Liver (tissue), 8 donors: ENCODE measurements at regions not wholly inside any gene's neighbourhood (a gene's known extent, or its start where the extent isn't known, plus 50 kb on each side); places are given as distances from the start of the nearest gene placed in this dataset.

ENCODE experiments used
- DNase-seq: peaks from one replicate; pipeline ENCODE4 v3.0.0-alpha.2; 2017; ENCODE audit warnings: low spot score
- H3K27ac ChIP-seq, 2 donors: one replicate each; pipeline ENCODE4 v1.7.0; 2013; ENCODE audit warnings: inconsistent platforms in 2 of 2, low read length in 2 of 2, control low read depth in 1 of 2, low read depth in 1 of 2, mild to moderate bottlenecking in 1 of 2
- H3K27me3 ChIP-seq, 4 donors: one replicate each; pipeline versions ENCODE4 v1.6.1 to v1.7.0; 2013; ENCODE audit warnings: low read length in 3 of 4, inconsistent platforms in 1 of 4, mild to moderate bottlenecking in 1 of 4, moderate library complexity in 1 of 4; ENCODE audit not compliant: control insufficient read depth in 4 of 4, insufficient read depth in 4 of 4
- H3K36me3 ChIP-seq, 4 donors: one replicate each; pipeline versions ENCODE4 v1.6.1 to v1.7.0; 2013; ENCODE audit warnings: low read length in 3 of 4, mild to moderate bottlenecking in 3 of 4, low read depth in 1 of 4, moderate library complexity in 1 of 4; ENCODE audit not compliant: control insufficient read depth in 4 of 4, insufficient read depth in 3 of 4
- H3K4me1 ChIP-seq, 4 donors: one replicate each; pipeline versions ENCODE4 v1.6.1 to v1.7.0; 2013; ENCODE audit warnings: low read length in 3 of 4, mild to moderate bottlenecking in 3 of 4, moderate library complexity in 1 of 4; ENCODE audit not compliant: control insufficient read depth in 4 of 4, insufficient read depth in 4 of 4
- H3K4me3 ChIP-seq, 3 donors: one replicate each; pipeline versions ENCODE4 v1.6.1 to v1.7.0; 2013; ENCODE audit warnings: low read length in 3 of 3, control low read depth in 1 of 3, low read depth in 1 of 3, mild to moderate bottlenecking in 1 of 3
- H3K9ac ChIP-seq, 2 donors: one replicate each; pipeline ENCODE4 v1.7.0; 2013; ENCODE audit warnings: low read length in 2 of 2, mild to moderate bottlenecking in 2 of 2, moderate library complexity in 2 of 2, control low read depth in 1 of 2, low read depth in 1 of 2
- H3K9me3 ChIP-seq, 4 donors: one replicate each; pipeline versions ENCODE4 v1.6.1 to v1.7.0; 2013; ENCODE audit warnings: low read length in 3 of 4; ENCODE audit not compliant: control insufficient read depth in 4 of 4
- EGR1 ChIP-seq, 2 donors: IDR thresholded peaks; 2 replicates each; pipeline ENCODE4 v1.6.1; 2016 to 2018; ENCODE audit warnings: antibody characterized with exemption in 2 of 2, low read depth in 2 of 2
- FOXA1 ChIP-seq: IDR thresholded peaks from 2 replicates; pipeline ENCODE4 v1.6.1; 2016; ENCODE audit warnings: antibody characterized with exemption
- FOXA2 ChIP-seq: IDR thresholded peaks from 2 replicates; pipeline ENCODE4 v1.6.1; 2016; ENCODE audit warnings: antibody characterized with exemption
- HNF4A ChIP-seq, 2 donors: conservative IDR thresholded peaks; 2 replicates each; pipeline ENCODE4 v1.6.1; 2016; ENCODE audit warnings: antibody characterized with exemption in 2 of 2, mild to moderate bottlenecking in 2 of 2
- HNF4G ChIP-seq: IDR thresholded peaks from 2 replicates; pipeline ENCODE4 v1.6.1; 2016; ENCODE audit warnings: antibody characterized with exemption
- JUND ChIP-seq, 2 donors: IDR thresholded peaks; 2 replicates each; pipeline ENCODE4 v1.6.1; 2016; ENCODE audit warnings: antibody characterized with exemption in 2 of 2
- NR2F2 ChIP-seq: IDR thresholded peaks from 2 replicates; pipeline ENCODE4 v1.6.1; 2016; ENCODE audit warnings: antibody characterized with exemption
- RAD21 ChIP-seq, 2 donors: IDR thresholded peaks; 2 replicates each; pipeline ENCODE4 v1.6.1; 2016; ENCODE audit warnings: antibody characterized with exemption in 2 of 2, mild to moderate bottlenecking in 2 of 2
- RXRA ChIP-seq, 2 donors: IDR thresholded peaks; 2 replicates each; pipeline ENCODE4 v1.6.1; 2017 to 2018; ENCODE audit warnings: antibody characterized with exemption in 2 of 2, mild to moderate bottlenecking in 1 of 2
- SP1 ChIP-seq: IDR thresholded peaks from 2 replicates; pipeline ENCODE4 v1.6.1; 2018; ENCODE audit warnings: antibody characterized with exemption, mild to moderate bottlenecking
- TAF1 ChIP-seq: conservative IDR thresholded peaks from 2 replicates; pipeline ENCODE4 v1.6.1; 2016; ENCODE audit warnings: antibody characterized with exemption, mild to moderate bottlenecking
- WGBS: extraction: QIAGEN DNeasy Blood & Tissue Kit; methylation state at CpG from one replicate; pipeline ENCODE4 v1.1.7; 2013; 5-methylcytosine and 5-hydroxymethylcytosine counted together
- TF ChIP-seq, protein P1 (sequence below): IDR thresholded peaks from 2 replicates; pipeline ENCODE4 v1.6.1; 2016; ENCODE audit warnings: antibody characterized with exemption
- TF ChIP-seq, protein P2 (sequence below): IDR thresholded peaks from 2 replicates; pipeline ENCODE4 v1.6.1; 2016; ENCODE audit warnings: antibody characterized with exemption
- TF ChIP-seq, protein P3 (sequence below): fragments of 150-350 bp; IDR thresholded peaks from 2 replicates; pipeline ENCODE4 v1.5.1; 2017; ENCODE audit warnings: improper control_type of control experiment, low read depth, low read length; ENCODE audit not compliant: missing input control
- TF ChIP-seq, protein P4 (sequence below): IDR thresholded peaks from 2 replicates; pipeline ENCODE4 v1.6.1; 2016; ENCODE audit warnings: antibody characterized with exemption, mild to moderate bottlenecking
- TF ChIP-seq, protein P5 (sequence below): IDR thresholded peaks from 2 replicates; pipeline ENCODE4 v1.6.1; 2016; ENCODE audit warnings: antibody characterized with exemption
- donor health status: healthy.
- donor health status: healthy.
- donor health status: healthy.
- donor health status: healthy.
- donor health status: healthy.

DNA sequence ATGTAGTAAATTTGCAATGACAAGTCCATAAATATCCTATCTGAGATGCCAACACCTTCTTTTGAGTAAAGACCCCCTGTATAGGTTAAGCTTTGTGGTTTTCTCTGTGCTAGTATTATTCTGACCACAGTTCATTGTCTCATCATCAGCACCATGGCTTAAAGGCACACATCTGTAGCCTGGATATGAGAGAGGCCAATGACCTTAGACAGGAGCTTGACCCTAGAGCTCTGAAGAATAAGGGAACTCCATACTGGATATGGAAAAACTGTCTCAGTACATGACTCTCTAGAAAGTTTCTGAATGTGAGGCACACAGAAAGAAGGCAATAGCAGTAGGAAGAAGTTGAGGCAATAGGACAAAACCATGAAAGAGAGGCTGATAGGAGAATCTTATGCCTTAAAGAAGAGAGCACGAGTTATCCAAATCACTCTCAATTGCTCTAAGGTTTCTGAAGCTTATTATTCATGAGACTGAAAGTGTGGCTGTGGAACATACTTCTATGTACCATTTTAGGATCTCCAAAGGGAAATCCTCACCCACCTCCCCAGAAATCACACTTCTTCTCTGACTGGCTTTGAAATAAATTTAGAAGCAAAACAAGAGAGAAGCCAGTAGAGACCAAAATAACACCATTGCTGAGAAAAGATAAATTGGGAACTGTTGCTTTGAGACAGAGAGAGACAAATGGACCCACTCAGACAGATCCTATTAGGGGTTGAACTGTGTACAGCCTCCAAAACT is 150.2 kb downstream of the ABCA8 start:
- Histone ChIP-seq H3K27ac (no peak overlapping the region), H3K9me3 (no peaks in the 10 kb centered on the region), H3K4me1 (peaks cover 0 to 3% (median 2%) of the 10 kb centered on the region in 4 donors), H3K9ac (no peak overlapping the region), H3K4me3 (no peak overlapping the region), H3K27me3 (no peaks in the 10 kb centered on the region), H3K36me3 (no peaks in the 10 kb centered on the region)
- DNase-seq: no peak
- TF ChIP-seq, protein P1, sequence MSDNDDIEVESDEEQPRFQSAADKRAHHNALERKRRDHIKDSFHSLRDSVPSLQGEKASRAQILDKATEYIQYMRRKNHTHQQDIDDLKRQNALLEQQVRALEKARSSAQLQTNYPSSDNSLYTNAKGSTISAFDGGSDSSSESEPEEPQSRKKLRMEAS: no peak
- peak; percentile 47 to 66 for TF ChIP-seq RXRA (IDR thresholded peaks at IDR 0.05)
- WGBS: 98% methylated on average over 1 of the region's 1 CpG

DNA sequence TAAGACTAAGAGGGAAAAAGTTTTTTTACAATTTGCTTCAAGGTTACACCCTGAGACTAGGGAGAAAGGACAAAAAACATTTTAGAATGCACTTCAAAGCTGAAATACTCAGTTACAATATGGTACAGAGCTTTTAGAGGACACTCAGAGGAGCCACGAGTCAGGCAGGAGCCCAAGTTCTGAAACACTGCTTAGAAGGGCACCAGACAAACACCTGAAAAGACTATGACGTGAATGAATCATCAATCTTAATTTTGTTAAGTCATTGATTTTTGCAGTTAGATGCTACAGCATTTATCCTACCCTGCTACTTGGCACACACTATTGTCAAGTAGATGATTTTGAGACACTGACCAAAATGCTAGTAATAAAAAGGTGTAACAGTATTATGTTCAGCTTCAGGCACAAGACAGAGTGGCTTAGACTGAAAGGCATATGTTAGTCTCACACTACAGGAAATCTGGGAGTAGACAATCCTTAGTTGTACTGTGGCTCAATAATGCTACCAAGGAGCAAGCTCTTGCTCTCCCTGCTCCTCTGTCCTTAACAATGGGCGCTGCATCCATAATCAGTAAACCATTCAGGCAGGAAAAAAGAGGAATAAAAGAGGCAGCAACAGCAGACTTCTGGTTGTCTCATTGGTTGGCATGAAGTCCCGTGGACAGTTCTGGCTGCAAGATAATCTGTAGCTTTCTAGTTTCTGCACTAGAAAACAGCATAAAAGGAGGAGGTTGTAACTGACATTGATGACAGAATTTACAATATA is 151.8 kb downstream of the ABCA8 start:
- no peaks in the 10 kb centered on the region for H3K27me3 ChIP-seq
- TF ChIP-seq FOXA1 (no peak), HNF4G (no peak), RXRA (IDR thresholded peaks at IDR 0.05) (no peak), SP1 (no peak), EGR1 (IDR thresholded peaks at IDR 0.05; ENCODE audit: low read depth in 2 of 2) (no peak), HNF4A (conservative IDR thresholded peaks at IDR 0.05) (no peak), FOXA2 (no peak), NR2F2 (no peak), TAF1 (no peak), RAD21 (IDR thresholded peaks at IDR 0.05) (no peak), JUND (IDR thresholded peaks at IDR 0.05) (no peak)
- TF ChIP-seq, protein P2, sequence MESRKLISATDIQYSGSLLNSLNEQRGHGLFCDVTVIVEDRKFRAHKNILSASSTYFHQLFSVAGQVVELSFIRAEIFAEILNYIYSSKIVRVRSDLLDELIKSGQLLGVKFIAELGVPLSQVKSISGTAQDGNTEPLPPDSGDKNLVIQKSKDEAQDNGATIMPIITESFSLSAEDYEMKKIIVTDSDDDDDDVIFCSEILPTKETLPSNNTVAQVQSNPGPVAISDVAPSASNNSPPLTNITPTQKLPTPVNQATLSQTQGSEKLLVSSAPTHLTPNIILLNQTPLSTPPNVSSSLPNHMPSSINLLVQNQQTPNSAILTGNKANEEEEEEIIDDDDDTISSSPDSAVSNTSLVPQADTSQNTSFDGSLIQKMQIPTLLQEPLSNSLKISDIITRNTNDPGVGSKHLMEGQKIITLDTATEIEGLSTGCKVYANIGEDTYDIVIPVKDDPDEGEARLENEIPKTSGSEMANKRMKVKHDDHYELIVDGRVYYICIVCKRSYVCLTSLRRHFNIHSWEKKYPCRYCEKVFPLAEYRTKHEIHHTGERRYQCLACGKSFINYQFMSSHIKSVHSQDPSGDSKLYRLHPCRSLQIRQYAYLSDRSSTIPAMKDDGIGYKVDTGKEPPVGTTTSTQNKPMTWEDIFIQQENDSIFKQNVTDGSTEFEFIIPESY: no peak
- TF ChIP-seq, protein P3, sequence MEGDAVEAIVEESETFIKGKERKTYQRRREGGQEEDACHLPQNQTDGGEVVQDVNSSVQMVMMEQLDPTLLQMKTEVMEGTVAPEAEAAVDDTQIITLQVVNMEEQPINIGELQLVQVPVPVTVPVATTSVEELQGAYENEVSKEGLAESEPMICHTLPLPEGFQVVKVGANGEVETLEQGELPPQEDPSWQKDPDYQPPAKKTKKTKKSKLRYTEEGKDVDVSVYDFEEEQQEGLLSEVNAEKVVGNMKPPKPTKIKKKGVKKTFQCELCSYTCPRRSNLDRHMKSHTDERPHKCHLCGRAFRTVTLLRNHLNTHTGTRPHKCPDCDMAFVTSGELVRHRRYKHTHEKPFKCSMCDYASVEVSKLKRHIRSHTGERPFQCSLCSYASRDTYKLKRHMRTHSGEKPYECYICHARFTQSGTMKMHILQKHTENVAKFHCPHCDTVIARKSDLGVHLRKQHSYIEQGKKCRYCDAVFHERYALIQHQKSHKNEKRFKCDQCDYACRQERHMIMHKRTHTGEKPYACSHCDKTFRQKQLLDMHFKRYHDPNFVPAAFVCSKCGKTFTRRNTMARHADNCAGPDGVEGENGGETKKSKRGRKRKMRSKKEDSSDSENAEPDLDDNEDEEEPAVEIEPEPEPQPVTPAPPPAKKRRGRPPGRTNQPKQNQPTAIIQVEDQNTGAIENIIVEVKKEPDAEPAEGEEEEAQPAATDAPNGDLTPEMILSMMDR: no peak
- TF ChIP-seq, protein P1: no peak
- TF ChIP-seq, protein P4, sequence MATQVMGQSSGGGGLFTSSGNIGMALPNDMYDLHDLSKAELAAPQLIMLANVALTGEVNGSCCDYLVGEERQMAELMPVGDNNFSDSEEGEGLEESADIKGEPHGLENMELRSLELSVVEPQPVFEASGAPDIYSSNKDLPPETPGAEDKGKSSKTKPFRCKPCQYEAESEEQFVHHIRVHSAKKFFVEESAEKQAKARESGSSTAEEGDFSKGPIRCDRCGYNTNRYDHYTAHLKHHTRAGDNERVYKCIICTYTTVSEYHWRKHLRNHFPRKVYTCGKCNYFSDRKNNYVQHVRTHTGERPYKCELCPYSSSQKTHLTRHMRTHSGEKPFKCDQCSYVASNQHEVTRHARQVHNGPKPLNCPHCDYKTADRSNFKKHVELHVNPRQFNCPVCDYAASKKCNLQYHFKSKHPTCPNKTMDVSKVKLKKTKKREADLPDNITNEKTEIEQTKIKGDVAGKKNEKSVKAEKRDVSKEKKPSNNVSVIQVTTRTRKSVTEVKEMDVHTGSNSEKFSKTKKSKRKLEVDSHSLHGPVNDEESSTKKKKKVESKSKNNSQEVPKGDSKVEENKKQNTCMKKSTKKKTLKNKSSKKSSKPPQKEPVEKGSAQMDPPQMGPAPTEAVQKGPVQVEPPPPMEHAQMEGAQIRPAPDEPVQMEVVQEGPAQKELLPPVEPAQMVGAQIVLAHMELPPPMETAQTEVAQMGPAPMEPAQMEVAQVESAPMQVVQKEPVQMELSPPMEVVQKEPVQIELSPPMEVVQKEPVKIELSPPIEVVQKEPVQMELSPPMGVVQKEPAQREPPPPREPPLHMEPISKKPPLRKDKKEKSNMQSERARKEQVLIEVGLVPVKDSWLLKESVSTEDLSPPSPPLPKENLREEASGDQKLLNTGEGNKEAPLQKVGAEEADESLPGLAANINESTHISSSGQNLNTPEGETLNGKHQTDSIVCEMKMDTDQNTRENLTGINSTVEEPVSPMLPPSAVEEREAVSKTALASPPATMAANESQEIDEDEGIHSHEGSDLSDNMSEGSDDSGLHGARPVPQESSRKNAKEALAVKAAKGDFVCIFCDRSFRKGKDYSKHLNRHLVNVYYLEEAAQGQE: no peak
- TF ChIP-seq, protein P5, sequence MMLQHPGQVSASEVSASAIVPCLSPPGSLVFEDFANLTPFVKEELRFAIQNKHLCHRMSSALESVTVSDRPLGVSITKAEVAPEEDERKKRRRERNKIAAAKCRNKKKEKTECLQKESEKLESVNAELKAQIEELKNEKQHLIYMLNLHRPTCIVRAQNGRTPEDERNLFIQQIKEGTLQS: no peak
- H3K27ac ChIP-seq: no peak overlapping the region
- no peaks in the 10 kb centered on the region for H3K36me3 ChIP-seq
- H3K9me3 ChIP-seq: no peaks in the 10 kb centered on the region
- H3K4me1 ChIP-seq: peaks cover 0 to 3% (median 2%) of the 10 kb centered on the region in 4 donors
- H3K4me3 ChIP-seq: no peak overlapping the region
- DNase-seq: no peak
- H3K9ac ChIP-seq: no peak overlapping the region
- 81% methylated on average over 4 of the region's 4 CpGs for WGBS
